SK-N-DZ (cell line): ENCODE measurements at regions not wholly inside any gene's neighbourhood (a gene's known extent, or its start where the extent isn't known, plus 50 kb on each side); places are given as distances from the start of the nearest gene placed in this dataset.
"Not testable (repeated sequence)": the region's sequence is repeated elsewhere in the genome, so short reads cannot be mapped to it uniquely, and the experiment has no call there.

Experiments
- DNase-seq: peaks from one replicate; pipeline ENCODE4 v3.0.0-alpha.2; 2015; ENCODE audit warnings: low spot score

GRCh38 chr13:24931450-24932251 is 164.3 kb upstream of the PABPC3 start:
- DNase-seq = no peak

GRCh38 chr13:24933106-24934023 is 162.6 kb upstream of the PABPC3 start:
- not testable (repeated sequence) for DNase-seq

- DNase-seq = not testable (repeated sequence)
These were observed 161.9 kb upstream of the PABPC3 start for GRCh38 chr13:24934024-24934385.

DNA sequence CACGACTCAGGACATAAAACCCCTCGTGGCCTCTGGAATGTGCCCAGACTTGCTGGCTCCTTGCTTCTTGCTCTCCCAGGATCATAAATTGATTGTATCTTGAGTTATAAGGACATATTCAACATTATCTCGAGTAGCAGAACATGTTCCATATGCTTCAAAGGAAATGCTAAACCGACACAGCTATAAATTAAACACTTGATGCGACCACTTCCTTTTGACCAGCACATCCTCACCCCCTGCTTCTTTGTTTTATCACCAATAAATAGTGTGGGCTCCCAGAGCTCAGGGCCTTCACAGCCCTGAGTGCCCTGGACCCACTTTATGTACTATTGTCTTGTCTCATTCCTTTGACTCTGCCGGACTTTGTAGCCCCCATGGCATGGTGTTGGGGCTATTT is 157.0 kb upstream of the PABPC3 start:
- DNase-seq = no peak

DNA sequence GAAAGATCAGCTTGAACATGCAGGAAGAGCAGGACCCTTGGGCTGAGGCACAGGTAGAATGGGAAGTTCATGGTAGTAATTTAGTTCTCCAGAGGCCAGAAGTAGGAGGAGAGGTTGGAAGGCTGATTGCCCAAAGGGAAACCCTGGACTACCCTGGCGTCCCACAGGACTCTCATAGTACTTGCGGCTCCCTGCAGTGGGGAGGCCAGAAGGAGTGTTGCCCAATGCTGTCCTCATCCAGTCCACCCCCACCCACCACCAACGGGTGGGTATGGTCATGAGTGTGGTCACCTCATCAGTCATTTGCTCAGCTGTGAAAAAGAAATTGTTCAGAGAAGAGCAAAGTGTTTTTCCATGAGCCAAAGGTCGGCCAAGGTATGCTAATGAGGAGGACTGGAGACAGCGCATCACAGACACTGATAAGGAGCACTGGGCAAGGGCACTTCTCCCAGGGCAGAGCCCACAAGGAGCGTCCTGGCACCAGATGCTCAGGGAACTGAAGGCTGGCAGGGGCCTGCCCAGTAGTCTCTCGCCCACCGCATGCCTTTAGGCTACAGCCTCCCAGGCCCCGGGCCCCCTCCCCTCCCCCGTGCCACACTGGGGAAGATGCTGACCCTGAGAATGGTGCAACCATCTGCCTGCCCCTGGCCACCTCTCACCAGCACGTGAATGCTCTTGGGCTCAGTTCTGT is 154.8 kb upstream of the PABPC3 start:
- DNase-seq = not testable (repeated sequence)

DNA sequence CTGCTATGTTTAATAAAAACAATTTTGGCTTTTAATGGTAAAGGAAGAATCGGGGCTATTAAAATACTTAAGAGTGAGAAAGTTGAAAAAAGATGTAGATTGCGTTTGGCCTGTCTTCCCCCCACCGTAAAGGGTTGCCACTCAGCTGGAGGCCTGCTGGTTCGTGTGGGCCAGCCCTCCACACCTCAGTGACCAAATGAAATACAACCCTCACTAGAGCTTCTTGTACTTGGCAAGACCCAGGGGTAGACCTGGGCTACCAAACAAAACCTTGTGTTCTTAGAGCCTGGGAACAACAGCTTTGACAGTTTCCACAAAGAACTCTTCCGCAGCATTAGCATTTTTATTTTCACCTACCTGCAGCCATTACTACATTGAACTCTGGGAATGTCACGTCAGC is 152.8 kb upstream of the PABPC3 start:
- DNase-seq = no peak

DNA sequence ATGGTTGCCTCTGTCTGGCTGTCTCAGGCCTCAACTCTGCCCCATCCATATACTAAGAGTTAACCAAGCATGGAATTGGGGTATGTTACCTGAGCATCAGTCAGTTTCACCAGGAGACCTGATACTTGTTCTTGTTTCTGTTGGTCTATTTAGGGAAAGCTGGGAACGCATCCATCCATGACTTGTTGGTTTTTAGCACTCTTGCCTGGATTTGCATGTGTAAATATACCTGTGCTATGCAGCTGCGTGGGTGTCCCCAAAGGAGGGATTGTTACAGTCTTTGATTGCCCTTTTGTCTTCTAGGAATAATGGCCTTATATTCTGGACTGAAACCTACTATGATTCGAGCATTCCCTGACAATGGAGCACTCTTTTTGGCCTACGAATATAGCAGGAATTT is 151.9 kb upstream of the PABPC3 start:
- DNase-seq = not testable (repeated sequence)

GRCh38 chr13:24948977-24949376 is 147.0 kb upstream of the PABPC3 start:
- DNase-seq = not testable (repeated sequence)

DNA sequence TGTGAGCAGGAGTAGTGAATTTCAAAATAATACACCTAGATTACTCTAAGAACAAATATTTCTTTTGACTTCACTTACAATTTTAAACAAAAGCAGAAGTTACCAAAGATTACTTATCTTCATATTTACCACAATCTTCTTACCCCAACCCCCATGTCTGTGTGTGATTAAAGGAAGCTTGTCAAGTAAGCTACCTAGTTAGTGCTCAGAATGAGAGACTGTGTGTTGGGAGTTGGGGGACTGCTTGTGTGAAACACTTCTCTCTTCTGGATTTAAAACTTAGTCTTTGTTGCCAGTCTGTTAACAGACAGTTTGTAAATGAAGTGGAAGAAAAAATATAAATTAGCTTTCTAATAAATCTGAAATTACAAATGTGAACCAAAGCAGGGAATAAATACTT is 145.3 kb upstream of the PABPC3 start:
- not testable (repeated sequence) for DNase-seq

DNA sequence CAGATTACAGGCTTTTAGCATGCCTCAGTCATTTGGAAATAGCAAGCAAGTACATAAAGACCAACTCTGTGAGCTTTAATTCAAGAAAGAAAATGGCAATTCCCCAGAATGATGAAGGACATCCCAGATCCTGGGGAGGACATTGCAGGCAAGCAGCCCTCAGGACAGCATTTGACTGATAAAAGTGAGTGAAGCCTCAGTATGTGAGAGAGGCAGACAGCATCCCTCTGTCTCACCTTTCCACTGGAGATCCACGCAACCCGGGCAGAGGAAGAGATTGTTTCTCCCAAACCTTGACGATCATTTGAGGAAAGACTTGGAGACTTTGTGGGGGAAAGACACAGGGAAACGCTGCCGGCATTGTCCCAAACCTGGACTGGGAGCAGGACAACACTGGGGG is 128.0 kb upstream of the PABPC3 start:
- not testable (repeated sequence) for DNase-seq

DNA sequence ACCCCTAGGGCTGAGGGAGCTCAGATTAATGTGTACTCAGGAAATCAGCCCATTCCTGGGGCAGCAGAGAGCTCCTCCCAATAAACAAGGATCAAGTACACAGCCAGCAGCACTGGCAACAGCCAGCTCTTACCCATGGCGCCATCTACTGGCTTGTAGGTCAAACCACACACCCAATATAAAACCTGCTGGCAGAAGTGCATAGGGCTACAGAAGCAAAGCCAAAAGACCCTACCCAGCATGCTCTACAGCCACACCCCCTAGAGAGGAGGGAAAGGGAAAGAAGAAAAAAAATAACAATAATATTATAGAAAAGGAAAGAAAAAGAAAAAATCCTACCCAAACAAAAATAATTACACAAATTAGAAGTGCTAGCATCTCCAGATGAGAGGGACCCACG is 127.5 kb upstream of the PABPC3 start:
- DNase-seq = not testable (repeated sequence)

DNA sequence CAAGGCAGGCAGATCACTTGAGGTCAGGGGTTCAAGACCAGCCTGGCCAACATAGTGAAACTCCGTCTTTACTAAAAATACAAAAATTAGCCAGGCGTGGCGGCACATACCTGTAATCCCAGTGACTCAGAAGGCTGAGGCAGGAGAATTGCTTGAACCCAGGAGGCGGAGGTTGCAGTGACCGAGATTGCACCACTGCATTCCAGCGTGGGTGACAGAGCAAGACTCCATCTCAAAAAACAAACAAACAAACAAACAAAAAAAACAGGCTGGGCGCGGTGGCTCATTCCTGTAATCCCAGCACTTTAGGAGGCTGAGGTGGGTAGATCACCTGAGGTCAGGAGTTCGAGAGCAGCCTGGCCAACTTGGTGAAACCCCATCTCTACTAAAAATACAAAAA is 122.8 kb upstream of the PABPC3 start:
- DNase-seq = not testable (repeated sequence)

GRCh38 chr13:24981181-24981803 is 114.6 kb upstream of the PABPC3 start:
- DNase-seq = not testable (repeated sequence)

GRCh38 chr13:24982333-24982999 is 113.5 kb upstream of the PABPC3 start:
- no peak for DNase-seq

GRCh38 chr13:24983094-24983493 is 112.8 kb upstream of the PABPC3 start:
- DNase-seq = no peak

DNA sequence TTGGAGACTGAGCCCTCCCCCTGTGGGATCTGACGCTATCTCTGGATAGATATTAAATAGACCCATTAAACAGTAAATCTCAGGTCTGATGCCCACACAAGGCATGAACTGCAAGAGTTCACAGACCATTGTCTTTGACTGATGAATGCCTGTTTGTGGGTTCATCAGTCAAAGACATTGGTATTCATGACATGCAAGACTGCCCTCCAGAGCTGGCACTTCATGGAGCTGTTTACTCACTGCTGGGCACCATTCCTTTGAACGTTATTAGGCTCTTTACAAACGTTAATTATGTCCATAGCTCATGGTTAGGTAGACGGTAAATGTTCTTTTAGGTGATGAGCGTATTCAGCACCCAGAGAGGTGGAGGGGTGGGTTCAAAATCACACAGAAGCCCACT is 111.8 kb upstream of the PABPC3 start:
- no peak for DNase-seq

GRCh38 chr13:24985107-24985506 is 110.8 kb upstream of the PABPC3 start:
- DNase-seq = no peak

GRCh38 chr13:24985896-24986295 is 110.0 kb upstream of the PABPC3 start:
- DNase-seq = no peak

DNA sequence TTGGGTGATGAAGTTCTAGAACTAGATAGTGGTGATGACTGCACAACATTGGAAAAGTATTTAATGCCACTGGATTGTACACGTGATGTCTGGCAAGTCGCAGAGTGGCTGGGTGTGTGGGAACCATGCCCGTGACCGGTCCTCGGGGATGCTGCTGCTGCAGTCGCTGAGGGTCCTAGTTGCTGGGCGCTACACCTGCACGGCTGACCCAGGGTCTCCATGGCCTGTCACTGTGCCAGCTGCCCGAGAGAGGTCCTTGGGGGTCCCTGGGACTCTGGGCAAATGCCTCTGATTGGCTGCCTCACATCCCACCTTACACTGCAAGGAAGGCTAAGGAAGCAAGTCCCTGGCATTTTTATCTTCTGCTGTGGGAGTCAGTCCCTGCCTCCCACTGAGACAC is 109.1 kb upstream of the PABPC3 start:
- no peak for DNase-seq

GRCh38 chr13:24989959-24990358 is 106.0 kb upstream of the PABPC3 start:
- not testable (repeated sequence) for DNase-seq

- DNase-seq = not testable (repeated sequence)
These were observed 103.0 kb upstream of the PABPC3 start for GRCh38 chr13:24992946-24993345.
